Activated CD4-positive, alpha-beta T cell treated with anti-CD3 and anti-CD28 coated beads for 36 hours (primary cell): ENCODE measurements at regions not wholly inside any gene's neighbourhood (a gene's known extent, or its start where the extent isn't known, plus 50 kb on each side); places are given as distances from the start of the nearest gene placed in this dataset.

Source experiments
- ATAC-seq: fragments of 200-7000 bp; cut with Tn5 transposase; one replicate; pipeline ENCODE4 v1.10.0; 2021; ENCODE audit warnings: mild to moderate bottlenecking, moderate library complexity
- CTCF ChIA-PET: fragments of 350-600 bp; sonication (Branson Sonifier 250); formaldehyde crosslinking; loops from one replicate; lab custom pipeline; 2021; ENCODE audit warnings: antibody characterized with exemption; lab: Charles Lee
- POLR2A ChIA-PET: fragments of 350-600 bp; sonication (Branson Sonifier 250); formaldehyde crosslinking; loops from one replicate; lab custom pipeline; 2021; ENCODE audit warnings: antibody characterized with exemption, inconsistent platforms; lab: Charles Lee
- DNase-seq: peaks from one replicate; pipeline ENCODE4 v3.0.0-alpha.2; 2020
- H3K27ac Mint-ChIP-seq: one replicate; pipeline ENCODE4 v1.8.0; 2021; ENCODE audit warnings: mixed read lengths
- H3K27me3 Mint-ChIP-seq: one replicate; pipeline ENCODE4 v1.8.0; 2021; ENCODE audit warnings: mixed read lengths
- H3K36me3 Mint-ChIP-seq: one replicate; pipeline ENCODE4 v1.8.0; 2021; ENCODE audit warnings: low read depth, mixed read lengths
- H3K4me1 Mint-ChIP-seq: one replicate; pipeline ENCODE4 v1.8.0; 2021; ENCODE audit warnings: mixed read lengths
- H3K4me3 Mint-ChIP-seq: one replicate; pipeline ENCODE4 v1.8.0; 2021; ENCODE audit warnings: mild to moderate bottlenecking, moderate library complexity, mixed read lengths
- H3K9me3 Mint-ChIP-seq: one replicate; pipeline ENCODE4 v1.8.0; 2021; ENCODE audit warnings: low read depth, mixed read lengths
- intact Hi-C, 2 experiments: fragments of 100-400 bp; cut with DNase I in 1 of 2; cut with micrococcal nuclease in 1 of 2; formaldehyde crosslinking; loops; one replicate each; pipeline versions ENCODE4 v1.14.2 to v1.15.1; 2022 to 2024; cut with DNase I, micrococcal nuclease

GRCh38 chr7:10696064-10696463, 277.6 kb upstream of the PHF14 start:
- ChIA-PET POLR2A (no interaction called here), CTCF (interaction anchor here (0.6 kb wide), 1 partner anchor 44 kb away, joined by 3 read pairs; no protein-coding TSS in a partner anchor)
- Mint-ChIP-seq H3K36me3 (no peaks in the 10 kb centered on the region), H3K9me3 (peaks cover 11% of the 10 kb centered on the region), H3K4me1 (no peaks in the 10 kb centered on the region), H3K27me3 (no peaks in the 10 kb centered on the region), H3K27ac (no peak overlapping the region), H3K4me3 (no peak overlapping the region)
- intact Hi-C loops: no loop called here
- DNase-seq (no peak), ATAC-seq (no peak)

- CTCF ChIA-PET: no interaction called here
- DNase-seq (no peak), ATAC-seq (no peak)
- intact Hi-C loops: no loop called here
- Mint-ChIP-seq H3K27me3 (no peaks in the 10 kb centered on the region), H3K4me3 (no peak overlapping the region), H3K4me1 (no peaks in the 10 kb centered on the region), H3K9me3 (peaks cover 9% of the 10 kb centered on the region), H3K27ac (no peak overlapping the region), H3K36me3 (no peaks in the 10 kb centered on the region)
- POLR2A ChIA-PET: interaction anchor here (0.6 kb wide), 1 partner anchor 9 kb away, joined by 3 read pairs; no protein-coding TSS in a partner anchor
Observed at GRCh38 chr7:10703059-10703458, 270.6 kb upstream of the PHF14 start.

GRCh38 chr7:10703981-10704380, 269.7 kb upstream of the PHF14 start:
- ChIA-PET POLR2A (interaction anchor here (0.6 kb wide), 1 partner anchor 8 kb away, joined by 3 read pairs; no protein-coding TSS in a partner anchor), CTCF (no interaction called here)
- no peak overlapping the region for H3K4me3 Mint-ChIP-seq
- H3K27me3 Mint-ChIP-seq: no peaks in the 10 kb centered on the region
- ATAC-seq (no peak), DNase-seq (no peak)
- H3K36me3 Mint-ChIP-seq: no peaks in the 10 kb centered on the region
- intact Hi-C loops: no loop called here
- no peak overlapping the region for H3K27ac Mint-ChIP-seq
- no peaks in the 10 kb centered on the region for H3K4me1 Mint-ChIP-seq
- peaks cover 2% of the 10 kb centered on the region for H3K9me3 Mint-ChIP-seq

DNA sequence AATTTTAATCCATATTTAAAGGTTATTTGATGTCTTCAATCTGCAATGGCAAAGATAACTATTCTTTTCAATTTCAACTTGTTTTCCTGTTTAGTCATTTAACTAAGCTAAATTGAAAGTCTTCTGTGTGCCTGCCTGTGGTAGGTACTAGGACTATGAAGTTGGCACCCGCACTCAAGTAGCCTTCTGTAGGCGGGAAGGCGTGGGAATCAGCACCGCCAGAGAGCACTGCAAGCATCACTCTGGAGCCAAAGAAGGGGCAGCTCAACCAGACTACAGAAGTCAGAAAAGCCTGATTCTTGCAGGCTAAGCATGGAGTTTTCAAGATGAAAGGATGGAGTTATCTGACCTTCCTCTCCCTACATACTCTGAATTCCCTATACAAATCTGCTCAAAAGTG, 269.0 kb upstream of the PHF14 start:
- no peak overlapping the region for H3K4me3 Mint-ChIP-seq
- no peak for ATAC-seq
- H3K9me3 Mint-ChIP-seq: no peaks in the 10 kb centered on the region
- POLR2A ChIA-PET: no interaction called here
- H3K27ac Mint-ChIP-seq: no peak overlapping the region
- no peaks in the 10 kb centered on the region for H3K27me3 Mint-ChIP-seq
- no peaks in the 10 kb centered on the region for H3K36me3 Mint-ChIP-seq
- H3K4me1 Mint-ChIP-seq: no peaks in the 10 kb centered on the region
- DNase-seq: no peak
- intact Hi-C loops: no loop called here
- CTCF ChIA-PET: no interaction called here

GRCh38 chr7:10706875-10707493, 266.7 kb upstream of the PHF14 start:
- H3K27ac Mint-ChIP-seq: no peak overlapping the region
- intact Hi-C loops: no loop called here
- H3K4me3 Mint-ChIP-seq: no peak overlapping the region
- CTCF ChIA-PET: interaction anchor here (0.6 kb wide), 1 partner anchor 11 kb away, joined by 4 read pairs; no protein-coding TSS in a partner anchor
- H3K4me1 Mint-ChIP-seq: no peaks in the 10 kb centered on the region
- ATAC-seq (no peak), DNase-seq (no peak)
- H3K27me3 Mint-ChIP-seq: no peaks in the 10 kb centered on the region
- POLR2A ChIA-PET: no interaction called here
- H3K36me3 Mint-ChIP-seq: no peaks in the 10 kb centered on the region
- no peaks in the 10 kb centered on the region for H3K9me3 Mint-ChIP-seq

DNA sequence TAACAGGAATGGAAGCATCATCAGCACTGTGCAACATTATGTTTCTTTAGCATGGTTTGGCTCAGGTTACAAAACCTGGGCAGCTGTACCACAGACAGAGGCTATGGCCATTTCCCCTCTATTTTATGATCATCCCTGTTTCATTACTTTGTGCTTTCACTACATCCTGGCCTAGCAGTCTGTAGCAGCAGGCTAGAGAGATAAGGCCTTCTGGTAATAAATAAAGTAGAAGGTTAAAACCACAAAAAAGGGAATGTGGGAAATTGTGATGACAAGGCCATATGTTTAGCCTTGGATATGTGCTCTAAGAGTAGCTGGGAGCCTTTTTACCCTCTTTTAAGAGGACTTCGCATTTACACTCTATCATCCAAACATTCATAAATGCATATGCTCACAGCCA, 266.2 kb upstream of the PHF14 start:
- ATAC-seq: no peak
- Mint-ChIP-seq H3K4me1 (no peaks in the 10 kb centered on the region), H3K27me3 (no peaks in the 10 kb centered on the region), H3K27ac (no peak overlapping the region), H3K9me3 (no peaks in the 10 kb centered on the region), H3K4me3 (no peak overlapping the region), H3K36me3 (no peaks in the 10 kb centered on the region)
- POLR2A ChIA-PET: no interaction called here
- DNase-seq: no peak
- CTCF ChIA-PET: no interaction called here
- intact Hi-C loops: no loop called here

DNA sequence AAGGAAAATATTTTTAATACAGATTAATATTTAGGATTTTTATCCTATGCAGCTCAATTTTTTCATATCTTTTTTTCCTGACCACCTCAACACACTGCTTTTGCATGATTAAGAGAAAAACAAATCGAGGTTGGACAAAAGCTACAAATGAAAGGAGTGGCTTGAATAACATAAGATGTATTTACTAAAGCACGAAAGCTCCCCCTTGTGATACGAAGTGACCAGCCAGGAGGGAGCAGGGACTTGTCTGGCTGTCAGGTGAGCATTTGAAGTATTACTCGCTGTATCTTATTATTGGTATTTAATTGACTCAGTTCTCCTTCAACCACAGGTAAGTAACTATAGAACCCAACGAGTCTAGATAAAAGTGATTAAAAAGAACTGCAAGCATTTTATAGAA, 265.2 kb upstream of the PHF14 start:
- no peak overlapping the region for H3K4me3 Mint-ChIP-seq
- no peak for ATAC-seq
- intact Hi-C loops: no loop called here
- H3K27ac Mint-ChIP-seq: no peak overlapping the region
- no peaks in the 10 kb centered on the region for H3K9me3 Mint-ChIP-seq
- DNase-seq: no peak
- H3K36me3 Mint-ChIP-seq: no peaks in the 10 kb centered on the region
- CTCF ChIA-PET: no interaction called here
- H3K4me1 Mint-ChIP-seq: no peaks in the 10 kb centered on the region
- H3K27me3 Mint-ChIP-seq: no peaks in the 10 kb centered on the region
- POLR2A ChIA-PET: no interaction called here

- no peaks in the 10 kb centered on the region for H3K4me1 Mint-ChIP-seq
- CTCF ChIA-PET: no interaction called here
- H3K4me3 Mint-ChIP-seq: no peak overlapping the region
- no peak for ATAC-seq
- intact Hi-C loops: no loop called here
- DNase-seq: no peak
- no peaks in the 10 kb centered on the region for H3K9me3 Mint-ChIP-seq
- no peaks in the 10 kb centered on the region for H3K27me3 Mint-ChIP-seq
- no peak overlapping the region for H3K27ac Mint-ChIP-seq
- POLR2A ChIA-PET: no interaction called here
- H3K36me3 Mint-ChIP-seq: no peaks in the 10 kb centered on the region
Observed at GRCh38 chr7:10718768-10719167, 254.9 kb upstream of the PHF14 start.

DNA sequence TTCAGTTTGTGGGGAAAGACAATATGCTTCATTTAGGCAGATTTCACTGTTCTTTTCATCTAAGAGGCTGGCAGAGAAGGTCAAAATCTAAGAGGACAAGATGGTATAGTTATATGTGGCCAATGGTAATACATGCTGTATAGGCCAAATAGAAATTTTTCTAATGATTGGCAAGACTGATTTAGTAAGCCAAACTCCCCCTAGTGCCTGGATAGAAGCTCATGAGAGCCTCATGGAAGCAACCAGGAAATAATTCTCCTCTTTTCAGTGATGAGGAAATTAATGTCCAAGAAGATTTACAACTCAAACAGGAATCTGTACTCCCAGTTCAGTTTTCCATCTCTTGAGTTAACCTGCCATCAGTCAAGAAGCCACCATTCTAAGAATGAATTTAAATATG, 253.6 kb upstream of the PHF14 start:
- ChIA-PET CTCF (no interaction called here), POLR2A (no interaction called here)
- no peak overlapping the region for H3K4me3 Mint-ChIP-seq
- H3K27me3 Mint-ChIP-seq: no peaks in the 10 kb centered on the region
- intact Hi-C loops: no loop called here
- no peaks in the 10 kb centered on the region for H3K9me3 Mint-ChIP-seq
- no peak overlapping the region for H3K27ac Mint-ChIP-seq
- H3K4me1 Mint-ChIP-seq: no peaks in the 10 kb centered on the region
- DNase-seq (no peak), ATAC-seq (no peak)
- no peaks in the 10 kb centered on the region for H3K36me3 Mint-ChIP-seq

- H3K4me1 Mint-ChIP-seq: no peaks in the 10 kb centered on the region
- no peak overlapping the region for H3K4me3 Mint-ChIP-seq
- POLR2A ChIA-PET: no interaction called here
- no peaks in the 10 kb centered on the region for H3K9me3 Mint-ChIP-seq
- intact Hi-C loops: no loop called here
- no peak overlapping the region for H3K27ac Mint-ChIP-seq
- ATAC-seq (no peak), DNase-seq (no peak)
- no peaks in the 10 kb centered on the region for H3K36me3 Mint-ChIP-seq
- CTCF ChIA-PET: no interaction called here
- no peaks in the 10 kb centered on the region for H3K27me3 Mint-ChIP-seq
Observed at GRCh38 chr7:10721289-10721688, 252.4 kb upstream of the PHF14 start.

DNA sequence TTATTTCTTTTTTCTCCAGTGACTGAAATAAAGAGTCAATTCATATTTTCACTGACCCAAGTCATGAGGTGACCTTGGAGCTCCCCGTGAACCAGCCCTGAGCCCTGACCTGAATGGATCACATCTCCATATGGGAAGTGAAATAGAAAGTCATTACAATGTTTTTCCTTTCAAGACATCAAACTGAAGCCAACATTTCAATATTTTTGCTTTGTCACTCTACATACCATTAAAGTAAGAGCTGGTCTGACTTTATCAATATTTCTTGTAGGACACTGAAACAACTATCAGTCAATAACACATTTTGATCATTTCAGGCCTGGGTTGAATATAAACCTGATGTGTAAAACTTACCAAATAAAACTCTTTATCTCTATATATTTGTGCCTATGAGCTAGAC, 249.8 kb upstream of the PHF14 start:
- no peaks in the 10 kb centered on the region for H3K9me3 Mint-ChIP-seq
- H3K27ac Mint-ChIP-seq: no peak overlapping the region
- ATAC-seq (no peak), DNase-seq (no peak)
- no peaks in the 10 kb centered on the region for H3K36me3 Mint-ChIP-seq
- H3K27me3 Mint-ChIP-seq: no peaks in the 10 kb centered on the region
- no peaks in the 10 kb centered on the region for H3K4me1 Mint-ChIP-seq
- CTCF ChIA-PET: no interaction called here
- H3K4me3 Mint-ChIP-seq: no peak overlapping the region
- POLR2A ChIA-PET: no interaction called here
- intact Hi-C loops: no loop called here

DNA sequence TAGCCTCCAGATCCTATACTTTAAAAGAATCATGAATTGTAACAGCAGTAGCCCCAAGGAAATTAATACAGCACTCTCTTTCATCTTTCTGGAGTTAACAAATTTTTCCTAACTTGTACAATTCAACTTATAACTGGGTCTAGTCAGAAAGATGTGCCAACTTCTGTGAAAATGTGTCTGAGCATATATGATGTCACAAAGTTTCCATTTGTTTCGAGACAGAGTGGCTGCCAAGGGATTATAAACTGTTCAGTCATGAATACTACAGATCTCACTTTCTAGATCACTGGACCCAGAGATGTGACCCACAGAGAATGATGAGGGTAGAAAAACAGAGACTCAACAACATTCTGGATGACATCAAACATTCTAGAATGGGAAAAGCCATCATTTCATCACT, 249.2 kb upstream of the PHF14 start:
- Mint-ChIP-seq H3K9me3 (no peaks in the 10 kb centered on the region), H3K4me3 (no peak overlapping the region), H3K36me3 (no peaks in the 10 kb centered on the region), H3K4me1 (no peaks in the 10 kb centered on the region), H3K27ac (no peak overlapping the region), H3K27me3 (no peaks in the 10 kb centered on the region)
- intact Hi-C loops: no loop called here
- ChIA-PET POLR2A (no interaction called here), CTCF (no interaction called here)
- ATAC-seq: no peak
- DNase-seq: no peak
